ENCODE measurements at regions not wholly inside any gene's neighbourhood (a gene's known extent, or its start where the extent isn't known, plus 50 kb on each side); places are given as distances from the start of the nearest gene placed in this dataset.

GRCh38 chr6:104240865-104241264 lies 618.9 kb downstream of the HACE1 start:
- Histone ChIP-seq H3F3A (ENCODE audit: insufficient read depth, low read length) (no peaks in the 10 kb centered on the region), H3K4me1 (ENCODE audit: insufficient read depth, low read length, severe bottlenecking) (no peaks in the 10 kb centered on the region), H3K9me2 (ENCODE audit: low read depth, low read length) (no peaks in the 10 kb centered on the region), H3K27me3 (ENCODE audit: insufficient read depth, low read length) (no peaks in the 10 kb centered on the region), H3K9me3 (ENCODE audit: low read length) (no peaks in the 10 kb centered on the region), H3K36me3 (ENCODE audit: insufficient read depth, low read length) (no peaks in the 10 kb centered on the region), H3K27ac (ENCODE audit: low read depth, low read length, poor library complexity, severe bottlenecking) (no peak overlapping the region), H3K79me2 (ENCODE audit: insufficient read depth, low read length) (no peaks in the 10 kb centered on the region), H3K4me3 (ENCODE audit: low read depth, low read length, poor library complexity, severe bottlenecking) (no peak overlapping the region), H3K4me2 (ENCODE audit: low read length) (no peak overlapping the region), H3K9ac (ENCODE audit: low read length) (no peak overlapping the region), H4K20me1 (ENCODE audit: insufficient read depth, low read length) (no peaks in the 10 kb centered on the region), H2AFZ (ENCODE audit: low read length) (no peak overlapping the region)
- TF ChIP-seq, protein P1, sequence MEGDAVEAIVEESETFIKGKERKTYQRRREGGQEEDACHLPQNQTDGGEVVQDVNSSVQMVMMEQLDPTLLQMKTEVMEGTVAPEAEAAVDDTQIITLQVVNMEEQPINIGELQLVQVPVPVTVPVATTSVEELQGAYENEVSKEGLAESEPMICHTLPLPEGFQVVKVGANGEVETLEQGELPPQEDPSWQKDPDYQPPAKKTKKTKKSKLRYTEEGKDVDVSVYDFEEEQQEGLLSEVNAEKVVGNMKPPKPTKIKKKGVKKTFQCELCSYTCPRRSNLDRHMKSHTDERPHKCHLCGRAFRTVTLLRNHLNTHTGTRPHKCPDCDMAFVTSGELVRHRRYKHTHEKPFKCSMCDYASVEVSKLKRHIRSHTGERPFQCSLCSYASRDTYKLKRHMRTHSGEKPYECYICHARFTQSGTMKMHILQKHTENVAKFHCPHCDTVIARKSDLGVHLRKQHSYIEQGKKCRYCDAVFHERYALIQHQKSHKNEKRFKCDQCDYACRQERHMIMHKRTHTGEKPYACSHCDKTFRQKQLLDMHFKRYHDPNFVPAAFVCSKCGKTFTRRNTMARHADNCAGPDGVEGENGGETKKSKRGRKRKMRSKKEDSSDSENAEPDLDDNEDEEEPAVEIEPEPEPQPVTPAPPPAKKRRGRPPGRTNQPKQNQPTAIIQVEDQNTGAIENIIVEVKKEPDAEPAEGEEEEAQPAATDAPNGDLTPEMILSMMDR (IDR thresholded peaks at IDR 0.05; ENCODE audit: low read length) = no peak
- TF ChIP-seq EZH2 (IDR thresholded peaks at IDR 0.05; ENCODE audit: borderline replicate concordance, low read length) = no peak

DNA sequence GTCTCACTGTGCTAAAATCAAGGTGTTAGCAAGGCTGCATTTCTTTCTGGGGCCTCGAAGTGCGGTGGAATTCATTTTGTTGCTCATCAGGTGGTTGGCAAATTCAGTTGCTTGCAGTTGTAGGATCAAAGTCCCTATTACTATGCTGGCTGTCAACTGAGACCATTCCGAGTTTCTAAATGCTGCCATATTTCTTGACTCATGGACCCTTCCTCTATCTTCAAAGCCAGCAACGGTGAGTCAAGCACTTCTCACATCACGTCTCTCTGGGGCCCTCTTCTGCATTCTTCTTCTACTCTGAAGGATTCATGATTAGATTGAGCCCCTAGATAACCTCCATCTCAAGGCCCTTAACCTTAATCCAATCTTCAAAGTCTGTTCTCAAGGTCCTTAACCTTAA lies 619.7 kb downstream of the HACE1 start:
- H3K4me1 ChIP-seq (ENCODE audit: insufficient read depth, low read length, severe bottlenecking) = no peaks in the 10 kb centered on the region
- H3K79me2 ChIP-seq (ENCODE audit: insufficient read depth, low read length) = no peaks in the 10 kb centered on the region
- H3F3A ChIP-seq (ENCODE audit: insufficient read depth, low read length) = no peaks in the 10 kb centered on the region
- no peaks in the 10 kb centered on the region for H4K20me1 ChIP-seq (ENCODE audit: insufficient read depth, low read length)
- H3K9me3 ChIP-seq (ENCODE audit: low read length) = no peaks in the 10 kb centered on the region
- TF ChIP-seq, protein P1 (IDR thresholded peaks at IDR 0.05; ENCODE audit: low read length) = no peak
- TF ChIP-seq EZH2 (IDR thresholded peaks at IDR 0.05; ENCODE audit: borderline replicate concordance, low read length) = no peak
- no peaks in the 10 kb centered on the region for H3K9me2 ChIP-seq (ENCODE audit: low read depth, low read length)
- no peak overlapping the region for H2AFZ ChIP-seq (ENCODE audit: low read length)
- no peak overlapping the region for H3K27ac ChIP-seq (ENCODE audit: low read depth, low read length, poor library complexity, severe bottlenecking)
- no peak overlapping the region for H3K4me3 ChIP-seq (ENCODE audit: low read depth, low read length, poor library complexity, severe bottlenecking)
- no peaks in the 10 kb centered on the region for H3K36me3 ChIP-seq (ENCODE audit: insufficient read depth, low read length)
- H3K9ac ChIP-seq (ENCODE audit: low read length) = no peak overlapping the region
- H3K27me3 ChIP-seq (ENCODE audit: insufficient read depth, low read length) = no peaks in the 10 kb centered on the region
- H3K4me2 ChIP-seq (ENCODE audit: low read length) = no peak overlapping the region

DNA sequence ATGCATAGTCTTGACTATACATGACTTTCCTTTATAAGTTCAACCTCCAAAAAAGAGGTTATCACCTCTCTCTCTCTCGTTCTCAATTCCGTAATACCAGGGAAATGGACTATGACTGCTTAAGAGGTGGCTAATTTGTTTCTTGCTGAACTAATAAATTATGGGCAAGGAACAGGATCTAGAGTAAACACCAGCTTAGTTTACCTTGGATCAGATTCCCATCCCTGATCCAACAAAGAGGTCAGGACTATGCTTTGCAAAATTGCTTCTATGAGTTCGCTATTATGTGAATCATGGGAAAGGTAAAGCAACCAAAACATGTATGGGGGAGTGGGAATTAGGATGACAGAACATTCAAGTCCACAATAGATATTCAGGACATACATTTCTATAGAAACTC lies 630.7 kb downstream of the HACE1 start:
- H3K9me3 ChIP-seq (ENCODE audit: low read length) = no peaks in the 10 kb centered on the region
- no peaks in the 10 kb centered on the region for H3F3A ChIP-seq (ENCODE audit: insufficient read depth, low read length)
- H3K27ac ChIP-seq (ENCODE audit: low read depth, low read length, poor library complexity, severe bottlenecking) = no peak overlapping the region
- TF ChIP-seq, protein P1 (IDR thresholded peaks at IDR 0.05; ENCODE audit: low read length) = no peak
- TF ChIP-seq EZH2 (IDR thresholded peaks at IDR 0.05; ENCODE audit: borderline replicate concordance, low read length) = no peak
- H3K4me2 ChIP-seq (ENCODE audit: low read length) = no peak overlapping the region
- H3K9ac ChIP-seq (ENCODE audit: low read length) = no peak overlapping the region
- no peaks in the 10 kb centered on the region for H3K9me2 ChIP-seq (ENCODE audit: low read depth, low read length)
- H2AFZ ChIP-seq (ENCODE audit: low read length) = no peak overlapping the region
- no peak overlapping the region for H3K4me3 ChIP-seq (ENCODE audit: low read depth, low read length, poor library complexity, severe bottlenecking)
- H4K20me1 ChIP-seq (ENCODE audit: insufficient read depth, low read length) = no peaks in the 10 kb centered on the region
- no peaks in the 10 kb centered on the region for H3K36me3 ChIP-seq (ENCODE audit: insufficient read depth, low read length)
- no peaks in the 10 kb centered on the region for H3K4me1 ChIP-seq (ENCODE audit: insufficient read depth, low read length, severe bottlenecking)
- no peaks in the 10 kb centered on the region for H3K27me3 ChIP-seq (ENCODE audit: insufficient read depth, low read length)
- no peaks in the 10 kb centered on the region for H3K79me2 ChIP-seq (ENCODE audit: insufficient read depth, low read length)

Measured in OCI-LY1 (cell line).